DOHH2 (cell line): ENCODE measurements at regions not wholly inside any gene's neighbourhood (a gene's known extent, or its start where the extent isn't known, plus 50 kb on each side); places are given as distances from the start of the nearest gene placed in this dataset.

Experiments used
- H3F3A ChIP-seq: fragments of 200-600 bp; sonication (generic), shearing (Covaris generic); 2 replicates; pipeline ENCODE4 v1.6.0; 2016; ENCODE audit warnings: antibody characterized with exemption, mild to moderate bottlenecking; ENCODE audit not compliant: control insufficient read depth, insufficient read depth
- H3K27ac ChIP-seq: fragments of 200-600 bp; sonication (generic); 2 replicates; pipeline ENCODE4 v1.5.1; 2014; ENCODE audit warnings: low read depth, mild to moderate bottlenecking, low read length, moderate library complexity
- H3K27me3 ChIP-seq: fragments of 200-600 bp; sonication (generic); 2 replicates; pipeline ENCODE4 v1.6.1; 2014; ENCODE audit warnings: mild to moderate bottlenecking, low read length, mixed read lengths; ENCODE audit not compliant: control insufficient read depth
- H3K36me3 ChIP-seq: fragments of 200-600 bp; sonication (generic); 2 replicates; pipeline ENCODE4 v1.6.1; 2014; ENCODE audit warnings: mild to moderate bottlenecking, low read length, moderate library complexity, mixed read lengths; ENCODE audit not compliant: control insufficient read depth
- H3K4me1 ChIP-seq: fragments of 200-600 bp; sonication (generic); 2 replicates; pipeline ENCODE4 v1.6.1; 2014; ENCODE audit warnings: mild to moderate bottlenecking, low read length, mixed read lengths; ENCODE audit not compliant: control insufficient read depth
- H3K4me2 ChIP-seq: fragments of 200-600 bp; sonication (generic); 2 replicates; pipeline ENCODE4 v1.6.0; 2014; ENCODE audit warnings: mild to moderate bottlenecking, low read length, moderate library complexity
- H3K4me3 ChIP-seq: fragments of 200-600 bp; sonication (generic); 2 replicates; pipeline ENCODE4 v1.5.1; 2014; ENCODE audit warnings: mild to moderate bottlenecking, low read length, mixed read lengths
- H3K79me2 ChIP-seq: fragments of 200-600 bp; sonication (generic); 2 replicates; pipeline ENCODE4 v1.6.1; 2014; ENCODE audit warnings: mild to moderate bottlenecking, low read length, mixed read lengths; ENCODE audit not compliant: control insufficient read depth
- H3K9me2 ChIP-seq: fragments of 200-600 bp; sonication (generic); replicated peaks from 2 replicates; pipeline ENCODE4 v1.6.1; 2014; ENCODE audit warnings: mild to moderate bottlenecking, low read length, mixed read lengths; ENCODE audit not compliant: control insufficient read depth
- H3K9me3 ChIP-seq: fragments of 200-600 bp; sonication (generic); 2 replicates; pipeline ENCODE4 v1.6.1; 2014; ENCODE audit warnings: antibody characterized with exemption, low read length, mixed read lengths; ENCODE audit not compliant: control insufficient read depth, insufficient read depth
- H4K20me1 ChIP-seq: fragments of 200-600 bp; sonication (generic); 2 replicates; pipeline ENCODE4 v1.6.0; 2014; ENCODE audit warnings: low read depth, mild to moderate bottlenecking, antibody characterized with exemption, low read length, moderate library complexity; ENCODE audit not compliant: control insufficient read depth, insufficient read depth
- CTCF ChIP-seq: fragments of 200-600 bp; sonication (generic); IDR thresholded peaks from one replicate; pipeline ENCODE4 v1.5.1; 2014; ENCODE audit warnings: antibody characterized with exemption, mild to moderate bottlenecking, low read depth, low read length; ENCODE audit not compliant: poor library complexity, severe bottlenecking
- EZH2phosphoT487 ChIP-seq: fragments of 200-600 bp; sonication (generic); IDR thresholded peaks from 2 replicates; pipeline ENCODE4 v1.6.1; 2017; ENCODE audit warnings: borderline replicate concordance, mild to moderate bottlenecking, antibody characterized with exemption, low read length, moderate library complexity, mixed read lengths

GRCh38 chr12:33555128-33555527, 115.5 kb upstream of the SYT10 start:
- TF ChIP-seq EZH2phosphoT487: no peak
- TF ChIP-seq CTCF: no peak

GRCh38 chr12:33560653-33561208, 121.1 kb upstream of the SYT10 start:
- H3K9me2 ChIP-seq: no peaks in the 10 kb centered on the region
- no peak overlapping the region for H3K4me3 ChIP-seq
- H3K27ac ChIP-seq: no peak overlapping the region
- H3K79me2 ChIP-seq: no peaks in the 10 kb centered on the region
- H3K9me3 ChIP-seq: peaks cover 5% of the 10 kb centered on the region; the same call in 1 of the 2 replicates
- no peaks in the 10 kb centered on the region for H3K4me1 ChIP-seq
- no peak for TF ChIP-seq CTCF
- no peak for TF ChIP-seq EZH2phosphoT487
- no peaks in the 10 kb centered on the region for H4K20me1 ChIP-seq
- no peak overlapping the region for H3K4me2 ChIP-seq
- no peaks in the 10 kb centered on the region for H3F3A ChIP-seq
- H3K36me3 ChIP-seq: no peaks in the 10 kb centered on the region
- no peaks in the 10 kb centered on the region for H3K27me3 ChIP-seq

More at GRCh38 chr12:33555128-33555527, 115.5 kb upstream of the SYT10 start:
- Histone ChIP-seq H3K4me2 (no peak overlapping the region), H3K9me2 (no peaks in the 10 kb centered on the region), H3K4me1 (no peaks in the 10 kb centered on the region), H3F3A (no peaks in the 10 kb centered on the region), H4K20me1 (no peaks in the 10 kb centered on the region), H3K4me3 (no peak overlapping the region), H3K79me2 (no peaks in the 10 kb centered on the region), H3K36me3 (no peaks in the 10 kb centered on the region), H3K27me3 (no peaks in the 10 kb centered on the region), H3K27ac (no peak overlapping the region), H3K9me3 (no peaks in the 10 kb centered on the region; the same call in 1 of the 2 replicates)

GRCh38 chr12:33562401-33562800, 122.8 kb upstream of the SYT10 start:
- Histone ChIP-seq H4K20me1 (no peaks in the 10 kb centered on the region), H3K4me1 (no peaks in the 10 kb centered on the region), H3K27ac (no peak overlapping the region), H3K9me2 (no peaks in the 10 kb centered on the region), H3K36me3 (no peaks in the 10 kb centered on the region), H3F3A (no peaks in the 10 kb centered on the region), H3K27me3 (no peaks in the 10 kb centered on the region), H3K4me2 (no peak overlapping the region), H3K79me2 (no peaks in the 10 kb centered on the region), H3K9me3 (peaks cover 5% of the 10 kb centered on the region; the same call in 1 of the 2 replicates), H3K4me3 (no peak overlapping the region)
- TF ChIP-seq CTCF: no peak
- TF ChIP-seq EZH2phosphoT487: no peak
